Osteoblast (primary cell): ENCODE measurements at regions not wholly inside any gene's neighbourhood (a gene's known extent, or its start where the extent isn't known, plus 50 kb on each side); places are given as distances from the start of the nearest gene placed in this dataset.
A peak's percentile ranks its signal among the peaks of the same experiment; 100 is the strongest.

Experiments used
- DNase-seq: peaks from one replicate; pipeline ENCODE4 v3.0.0; 2011; ENCODE audit warnings: low spot score, mixed read lengths; ENCODE audit not compliant: insufficient read length; ENCODE audit errors: missing footprints
- H2AFZ ChIP-seq: 2 replicates; pipeline ENCODE4 v1.6.0; 2011; ENCODE audit warnings: mild to moderate bottlenecking, low read length
- H3K27ac ChIP-seq: 2 replicates; pipeline ENCODE4 v1.5.1; 2011; ENCODE audit warnings: mild to moderate bottlenecking, low read depth, low read length, moderate library complexity
- H3K27me3 ChIP-seq: 2 replicates; pipeline ENCODE4 v1.6.0; 2012; ENCODE audit warnings: mild to moderate bottlenecking, control low read depth, inconsistent platforms, low read length, moderate library complexity; ENCODE audit not compliant: insufficient read depth
- H3K36me3 ChIP-seq: 2 replicates; pipeline ENCODE4 v1.5.1; 2011; ENCODE audit warnings: mild to moderate bottlenecking, low read length, control low read depth, moderate library complexity; ENCODE audit not compliant: insufficient read depth
- H3K4me1 ChIP-seq: 2 replicates; pipeline ENCODE4 v1.5.1; 2011; ENCODE audit warnings: mild to moderate bottlenecking, low read length, control low read depth, moderate library complexity; ENCODE audit not compliant: insufficient read depth
- H3K4me2 ChIP-seq: 2 replicates; pipeline ENCODE4 v1.6.0; 2011; ENCODE audit warnings: mild to moderate bottlenecking, low read length; ENCODE audit not compliant: insufficient read depth
- H3K4me3 ChIP-seq: fragments of 200-600 bp; sonication (generic); 3 replicates; pipeline ENCODE4 v1.5.1; 2012; ENCODE audit warnings: mild to moderate bottlenecking, low read length, inconsistent platforms; ENCODE audit not compliant: insufficient read depth
- H3K79me2 ChIP-seq: 2 replicates; pipeline ENCODE4 v1.6.0; 2012; ENCODE audit warnings: mild to moderate bottlenecking, low read length, control low read depth, inconsistent platforms; ENCODE audit not compliant: insufficient read depth
- H3K9me3 ChIP-seq: 2 replicates; pipeline ENCODE4 v1.5.1; 2011; ENCODE audit warnings: low read depth, low read length, control low read depth
- H4K20me1 ChIP-seq: 2 replicates; pipeline ENCODE4 v1.6.0; 2012; ENCODE audit warnings: mild to moderate bottlenecking, low read length, control low read depth; ENCODE audit not compliant: insufficient read depth
- TF ChIP-seq, protein P1 (sequence below): IDR thresholded peaks from 2 replicates; pipeline ENCODE4 v1.5.1; 2011; ENCODE audit warnings: mild to moderate bottlenecking, low read depth, low read length, moderate library complexity; ENCODE audit errors: extremely low read depth

GRCh38 chr5:174175716-174176268, 130.3 kb downstream of the NSG2 start:
- H3K4me3 ChIP-seq = no peak overlapping the region
- no peaks in the 10 kb centered on the region for H3K79me2 ChIP-seq
- H3K36me3 ChIP-seq = no peaks in the 10 kb centered on the region
- H2AFZ ChIP-seq = peak overlapping the region; percentile 20
- no peaks in the 10 kb centered on the region for H3K4me1 ChIP-seq
- no peaks in the 10 kb centered on the region for H4K20me1 ChIP-seq
- TF ChIP-seq, protein P1, sequence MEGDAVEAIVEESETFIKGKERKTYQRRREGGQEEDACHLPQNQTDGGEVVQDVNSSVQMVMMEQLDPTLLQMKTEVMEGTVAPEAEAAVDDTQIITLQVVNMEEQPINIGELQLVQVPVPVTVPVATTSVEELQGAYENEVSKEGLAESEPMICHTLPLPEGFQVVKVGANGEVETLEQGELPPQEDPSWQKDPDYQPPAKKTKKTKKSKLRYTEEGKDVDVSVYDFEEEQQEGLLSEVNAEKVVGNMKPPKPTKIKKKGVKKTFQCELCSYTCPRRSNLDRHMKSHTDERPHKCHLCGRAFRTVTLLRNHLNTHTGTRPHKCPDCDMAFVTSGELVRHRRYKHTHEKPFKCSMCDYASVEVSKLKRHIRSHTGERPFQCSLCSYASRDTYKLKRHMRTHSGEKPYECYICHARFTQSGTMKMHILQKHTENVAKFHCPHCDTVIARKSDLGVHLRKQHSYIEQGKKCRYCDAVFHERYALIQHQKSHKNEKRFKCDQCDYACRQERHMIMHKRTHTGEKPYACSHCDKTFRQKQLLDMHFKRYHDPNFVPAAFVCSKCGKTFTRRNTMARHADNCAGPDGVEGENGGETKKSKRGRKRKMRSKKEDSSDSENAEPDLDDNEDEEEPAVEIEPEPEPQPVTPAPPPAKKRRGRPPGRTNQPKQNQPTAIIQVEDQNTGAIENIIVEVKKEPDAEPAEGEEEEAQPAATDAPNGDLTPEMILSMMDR = no peak
- H3K27ac ChIP-seq = no peak overlapping the region
- peak overlapping the region; percentile 43 for H3K4me2 ChIP-seq
- no peaks in the 10 kb centered on the region for H3K27me3 ChIP-seq
- no peaks in the 10 kb centered on the region for H3K9me3 ChIP-seq
- DNase-seq = no peak

DNA sequence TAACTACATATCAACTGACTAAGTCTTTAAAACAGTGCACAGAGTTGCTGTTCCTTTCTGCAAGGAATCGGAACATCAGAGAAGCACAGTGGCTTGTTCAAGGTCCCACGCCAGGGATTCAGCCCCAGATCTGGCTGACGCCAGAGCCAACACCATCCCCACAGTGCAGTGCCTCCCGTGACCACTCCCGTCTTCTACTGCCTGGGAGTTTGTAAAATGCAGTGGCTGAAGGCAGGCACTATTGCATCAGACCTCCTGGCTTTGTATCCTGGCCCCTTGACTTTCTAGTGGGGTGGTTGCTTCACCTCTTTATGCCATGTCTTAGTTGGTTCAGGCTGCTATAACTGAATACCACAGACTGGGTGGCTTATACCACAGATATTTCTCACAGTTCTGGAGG, 131.0 kb downstream of the NSG2 start:
- H4K20me1 ChIP-seq = no peaks in the 10 kb centered on the region
- no peak overlapping the region for H3K27ac ChIP-seq
- H3K79me2 ChIP-seq = no peaks in the 10 kb centered on the region
- H3K36me3 ChIP-seq = no peaks in the 10 kb centered on the region
- H3K9me3 ChIP-seq = no peaks in the 10 kb centered on the region
- H2AFZ ChIP-seq = no peak overlapping the region
- no peak for DNase-seq
- TF ChIP-seq, protein P1 = no peak
- no peaks in the 10 kb centered on the region for H3K27me3 ChIP-seq
- no peak overlapping the region for H3K4me3 ChIP-seq
- no peak overlapping the region for H3K4me2 ChIP-seq
- H3K4me1 ChIP-seq = no peaks in the 10 kb centered on the region

DNA sequence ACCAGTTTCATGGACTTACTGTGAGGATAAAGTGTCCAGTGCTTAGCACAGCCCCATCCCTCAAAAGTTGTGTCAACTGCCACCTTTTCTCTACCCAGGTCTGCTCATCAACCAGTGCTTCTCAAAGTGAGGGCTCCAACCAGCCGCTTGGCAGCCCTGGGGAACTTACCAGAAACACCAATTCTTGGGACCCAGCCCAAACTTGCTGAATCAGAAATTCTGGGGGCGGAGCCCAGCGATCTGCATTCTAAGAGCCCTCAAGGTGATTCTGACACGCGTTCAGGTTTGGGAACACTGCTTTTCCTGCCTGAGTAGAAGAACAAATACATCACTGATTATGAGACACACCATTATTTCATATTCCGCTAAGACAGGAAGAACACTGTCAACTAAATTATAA, 132.0 kb downstream of the NSG2 start:
- Histone ChIP-seq H3K79me2 (no peaks in the 10 kb centered on the region), H3K36me3 (no peaks in the 10 kb centered on the region), H3K9me3 (no peaks in the 10 kb centered on the region), H4K20me1 (no peaks in the 10 kb centered on the region), H3K4me1 (no peaks in the 10 kb centered on the region), H3K4me2 (no peak overlapping the region), H3K4me3 (no peak overlapping the region), H2AFZ (no peak overlapping the region), H3K27ac (no peak overlapping the region), H3K27me3 (no peaks in the 10 kb centered on the region)
- TF ChIP-seq, protein P1 = no peak
- DNase-seq = no peak

DNA sequence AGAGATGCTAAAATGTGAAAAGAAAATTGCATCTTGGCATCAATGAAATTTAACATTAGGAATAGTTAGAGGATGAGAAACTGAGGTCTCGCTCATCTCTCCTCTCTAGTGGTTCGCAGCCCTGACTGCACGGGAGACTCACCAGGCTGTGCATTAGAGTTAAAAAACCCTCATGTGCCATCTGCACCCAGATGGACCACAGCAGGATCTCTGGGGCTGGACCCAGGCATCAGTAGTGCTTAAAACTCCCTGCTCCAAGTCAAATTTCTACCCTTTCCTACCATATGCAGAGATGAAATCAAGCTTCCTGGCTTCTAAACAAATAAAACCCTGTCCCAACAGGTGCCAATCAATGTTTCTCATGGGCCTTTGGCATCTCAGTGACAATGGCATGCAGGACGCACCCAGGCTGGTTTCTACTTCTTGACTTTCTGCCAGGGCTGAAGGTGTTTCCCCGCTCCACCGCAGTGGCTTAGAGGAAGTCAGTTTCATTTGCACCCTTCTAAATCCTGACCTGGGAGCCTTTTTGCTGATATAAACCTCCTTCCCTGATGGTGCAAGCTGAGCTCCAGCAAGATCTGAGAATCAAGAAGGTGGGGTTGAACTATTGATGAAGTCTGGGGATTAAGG, 132.6 kb downstream of the NSG2 start:
- Histone ChIP-seq H3K4me1 (no peaks in the 10 kb centered on the region), H3K27ac (no peak overlapping the region), H3K79me2 (no peaks in the 10 kb centered on the region), H2AFZ (no peak overlapping the region), H3K4me2 (no peak overlapping the region), H3K4me3 (no peak overlapping the region), H4K20me1 (no peaks in the 10 kb centered on the region), H3K36me3 (no peaks in the 10 kb centered on the region), H3K27me3 (no peaks in the 10 kb centered on the region), H3K9me3 (no peaks in the 10 kb centered on the region)
- DNase-seq = no peak
- TF ChIP-seq, protein P1 = no peak
